ENCODE measurements at regions not wholly inside any gene's neighbourhood (a gene's known extent, or its start where the extent isn't known, plus 50 kb on each side); places are given as distances from the start of the nearest gene placed in this dataset.

DNA sequence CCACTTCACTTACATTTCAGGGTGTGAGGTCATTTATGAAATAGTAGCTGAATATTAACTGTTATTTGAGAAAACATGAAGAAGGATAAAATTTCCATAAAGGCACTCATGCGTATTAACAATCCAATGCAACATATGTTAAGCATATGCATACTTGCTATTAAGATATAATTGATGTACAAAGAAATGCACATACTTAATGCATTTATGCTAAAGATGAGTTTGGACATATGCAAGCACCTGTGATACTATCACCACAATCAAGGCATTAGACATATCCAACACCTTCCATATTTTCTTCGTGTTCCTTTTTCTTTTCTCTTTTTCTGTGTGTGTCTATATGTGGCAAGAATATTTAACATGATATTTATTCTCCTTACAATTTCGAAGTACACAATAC, 464.8 kb upstream of the BRINP3 start:
- no peak for TF ChIP-seq ZBED1 (IDR thresholded peaks at IDR 0.05)
- TF ChIP-seq FOXK1 (CRISPR knock-in tag; IDR thresholded peaks at IDR 0.05; ENCODE audit: borderline replicate concordance): no peak
- no peak for TF ChIP-seq RUNX1 (IDR thresholded peaks at IDR 0.05; ENCODE audit: low read depth)
- TF ChIP-seq CTCF (IDR thresholded peaks at IDR 0.05 in 2 of 3, conservative IDR thresholded peaks at IDR 0.05 in 1 of 3; ENCODE audit: insufficient read depth in 2 of 3, low read depth in 1 of 3, low read length in 3 of 3): no peak
